HCT116 (cell line): ENCODE measurements at regions not wholly inside any gene's neighbourhood (a gene's known extent, or its start where the extent isn't known, plus 50 kb on each side); places are given as distances from the start of the nearest gene placed in this dataset.

ENCODE experiments used
- ATAC-seq: fragments of 200-7000 bp; cut with Tn5 transposase; 2 replicates; pipeline ENCODE4 v1.9.1; 2020; ENCODE audit warnings: mild to moderate bottlenecking, moderate library complexity
- BruUV-seq: library from RNA; stranded (reverse); fragments of 400-500 nt; replicated peaks from 2 replicates; lab custom pipeline; 2021; lab: Mats Ljungman, UMichigan
- CTCF ChIA-PET: fragments of 300-600 bp; sonication (Branson Sonifier 250); formaldehyde crosslinking; loops from one replicate; lab custom pipeline; 2021; ENCODE audit warnings: antibody characterized with exemption; lab: Charles Lee
- POLR2A ChIA-PET: fragments of 300-600, 350-600 bp; sonication (Branson Sonifier 250); formaldehyde crosslinking; loops from one replicate; lab custom pipeline; 2021; ENCODE audit warnings: antibody characterized with exemption; lab: Charles Lee
- RAD21 ChIA-PET, 2 experiments: fragments of 300-600 bp; sonication (Branson Sonifier 250); formaldehyde crosslinking; loops; one replicate each; lab custom pipeline; 2023; ENCODE audit warnings: low total read pairs in 2 of 2; ENCODE audit not compliant: uncharacterized antibody in 2 of 2, unreplicated experiment in 2 of 2, low non-redundant PET in 1 of 2; lab: Charles Lee
- DNase-seq: peaks from one replicate; pipeline ENCODE4 v3.0.0-alpha.2; 2010; ENCODE audit warnings: low read depth, low spot score
- H2AFZ ChIP-seq: fragments of 200-600 bp; shearing (Covaris generic), sonication (generic); 2 replicates; pipeline ENCODE4 v1.6.1; 2017; ENCODE audit warnings: low read depth, mixed run types, mixed read lengths, antibody characterized with exemption, low read length; ENCODE audit not compliant: poor library complexity, severe bottlenecking
- H3K27ac ChIP-seq: 2 replicates; pipeline ENCODE4 v1.5.1; 2012; ENCODE audit warnings: low read depth, low read length
- H3K27me3 ChIP-seq: fragments of 200-600 bp; sonication (generic); 2 replicates; pipeline ENCODE4 v1.6.1; 2016; ENCODE audit warnings: mixed run types, low read length, mixed read lengths; ENCODE audit not compliant: insufficient read depth
- H3K36me3 ChIP-seq, 2 experiments: fragments of 200-500 bp in 1 of 2; fragments of 200-600 bp in 1 of 2; sonication (Bioruptor generic) in 1 of 2; sonication (generic) in 1 of 2; 2 replicates each; pipeline versions ENCODE4 v1.5.1 to v1.6.1; 2014 to 2016; ENCODE audit warnings: low read length in 2 of 2, inconsistent platforms in 1 of 2, mixed read lengths in 1 of 2, mixed run types in 1 of 2; ENCODE audit not compliant: insufficient read depth in 2 of 2, control insufficient read depth in 1 of 2
- H3K4me1 ChIP-seq, 2 experiments: fragments of 200-600 bp in 1 of 2; sonication (generic) in 1 of 2; 2 replicates each; pipeline versions ENCODE4 v1.5.1 to v1.6.1; 2012 to 2017; ENCODE audit warnings: low read length in 2 of 2, inconsistent platforms in 1 of 2, mild to moderate bottlenecking in 1 of 2, mixed read lengths in 1 of 2, mixed run types in 1 of 2, moderate library complexity in 1 of 2; ENCODE audit not compliant: insufficient read depth in 2 of 2, control insufficient read depth in 1 of 2
- H3K4me2 ChIP-seq: fragments of 200-600 bp; sonication (generic); 2 replicates; pipeline ENCODE4 v1.6.1; 2017; ENCODE audit warnings: mixed run types, low read length, mixed read lengths
- H3K4me3 ChIP-seq, 2 experiments: fragments of 200-600 bp in 1 of 2; sonication (generic) in 1 of 2; replicated peaks in 1 of 2; 2 replicates each; pipeline ENCODE4 v1.5.1; 2011 to 2016; ENCODE audit warnings: low read length in 2 of 2, control low read depth in 1 of 2, low read depth in 1 of 2, mild to moderate bottlenecking in 1 of 2, mixed read lengths in 1 of 2, mixed run types in 1 of 2
- H3K79me2 ChIP-seq: fragments of 200-600 bp; sonication (generic); 2 replicates; pipeline ENCODE4 v1.6.1; 2017; ENCODE audit warnings: mild to moderate bottlenecking, mixed run types, low read length, moderate library complexity, mixed read lengths; ENCODE audit not compliant: insufficient read depth
- H3K9ac ChIP-seq: fragments of 200-600 bp; sonication (generic); 2 replicates; pipeline ENCODE4 v1.6.1; 2016; ENCODE audit warnings: low read length, mixed read lengths
- H3K9me2 ChIP-seq: fragments of 200-600 bp; sonication (generic), shearing (Covaris generic); 2 replicates; pipeline ENCODE4 v1.6.1; 2017; ENCODE audit warnings: mixed run types, mild to moderate bottlenecking, moderate library complexity; ENCODE audit not compliant: insufficient read depth
- H3K9me3 ChIP-seq, 2 experiments: fragments of 200-500 bp in 1 of 2; fragments of 200-600 bp in 1 of 2; sonication (Bioruptor generic) in 1 of 2; sonication (generic) in 1 of 2; 2 replicates each; pipeline ENCODE4 v1.6.1; 2014 to 2017; ENCODE audit warnings: low read length in 2 of 2, mixed read lengths in 2 of 2, inconsistent platforms in 1 of 2, low read depth in 1 of 2, mild to moderate bottlenecking in 1 of 2, mixed run types in 1 of 2, moderate library complexity in 1 of 2; ENCODE audit not compliant: control insufficient read depth in 1 of 2, insufficient read depth in 1 of 2
- H4K20me1 ChIP-seq: fragments of 200-600 bp; sonication (generic), shearing (Covaris generic); 2 replicates; pipeline ENCODE4 v1.6.1; 2017; ENCODE audit warnings: mixed run types, mild to moderate bottlenecking, moderate library complexity; ENCODE audit not compliant: insufficient read depth
- CEBPB ChIP-seq: IDR thresholded peaks from 2 replicates; pipeline ENCODE4 v1.6.1; 2012; ENCODE audit warnings: low read depth
- EZH2 ChIP-seq: fragments of 200-600 bp; sonication (generic); IDR thresholded peaks from 2 replicates; pipeline ENCODE4 v1.6.1; 2017; ENCODE audit warnings: antibody characterized with exemption, mixed run types
- FOSL1 ChIP-seq: IDR thresholded peaks from 2 replicates; pipeline ENCODE4 v1.6.1; 2012; ENCODE audit warnings: low read depth
- JUND ChIP-seq: IDR thresholded peaks from 2 replicates; pipeline ENCODE4 v1.6.1; 2012
- RAD21 ChIP-seq: IDR thresholded peaks from 2 replicates; pipeline ENCODE4 v1.6.1; 2012; ENCODE audit warnings: low read depth, mild to moderate bottlenecking
- SIN3A ChIP-seq: IDR thresholded peaks from 2 replicates; pipeline ENCODE4 v1.6.1; 2012; ENCODE audit warnings: low read depth
- SP1 ChIP-seq: IDR thresholded peaks from 2 replicates; pipeline ENCODE4 v1.6.1; 2012; ENCODE audit warnings: low read depth
- SRF ChIP-seq: IDR thresholded peaks from 2 replicates; pipeline ENCODE4 v1.6.1; 2012; ENCODE audit warnings: low read depth
- TCF7L2 ChIP-seq: IDR thresholded peaks from 2 replicates; pipeline ENCODE4 v1.7.0; 2011; ENCODE audit warnings: borderline replicate concordance, inconsistent platforms; ENCODE audit not compliant: insufficient read depth, insufficient read length; ENCODE audit errors: extremely low read depth
- ZNF274 ChIP-seq: fragments of 200-500 bp; sonication (Bioruptor generic); IDR thresholded peaks from 2 replicates; pipeline ENCODE4 v1.6.1; 2014; ENCODE audit warnings: mild to moderate bottlenecking, low read depth, low read length, inconsistent platforms
- intact Hi-C: fragments of 100-400 bp; cut with micrococcal nuclease; formaldehyde crosslinking; loops from 2 replicates; pipeline ENCODE4 v1.10.0; 2022
- TF ChIP-seq, protein P1 (sequence below): IDR thresholded peaks from 2 replicates; pipeline ENCODE4 v1.6.1; 2012; ENCODE audit warnings: low read depth
- TF ChIP-seq, protein P2 (sequence below), 3 experiments: fragments of 200-600 bp in 1 of 3; sonication (generic) in 1 of 3; IDR thresholded peaks in 2 of 3; conservative IDR thresholded peaks in 1 of 3; 2 replicates each; pipeline ENCODE4 v1.5.1; 2012 to 2017; ENCODE audit warnings: low read depth in 2 of 3, low read length in 2 of 3, antibody characterized with exemption in 1 of 3, borderline replicate concordance in 1 of 3, control low read depth in 1 of 3, mild to moderate bottlenecking in 1 of 3, mixed read lengths in 1 of 3, mixed run types in 1 of 3, moderate library complexity in 1 of 3; ENCODE audit not compliant: insufficient read depth in 1 of 3

GRCh38 chr21:16974060-16974459 is 538.8 kb upstream of the CXADR start:
- H3K36me3 ChIP-seq, result no peaks in the 10 kb centered on the region
- TF ChIP-seq FOSL1 (no peak), SRF (no peak), SP1 (no peak)
- TF ChIP-seq, protein P1, sequence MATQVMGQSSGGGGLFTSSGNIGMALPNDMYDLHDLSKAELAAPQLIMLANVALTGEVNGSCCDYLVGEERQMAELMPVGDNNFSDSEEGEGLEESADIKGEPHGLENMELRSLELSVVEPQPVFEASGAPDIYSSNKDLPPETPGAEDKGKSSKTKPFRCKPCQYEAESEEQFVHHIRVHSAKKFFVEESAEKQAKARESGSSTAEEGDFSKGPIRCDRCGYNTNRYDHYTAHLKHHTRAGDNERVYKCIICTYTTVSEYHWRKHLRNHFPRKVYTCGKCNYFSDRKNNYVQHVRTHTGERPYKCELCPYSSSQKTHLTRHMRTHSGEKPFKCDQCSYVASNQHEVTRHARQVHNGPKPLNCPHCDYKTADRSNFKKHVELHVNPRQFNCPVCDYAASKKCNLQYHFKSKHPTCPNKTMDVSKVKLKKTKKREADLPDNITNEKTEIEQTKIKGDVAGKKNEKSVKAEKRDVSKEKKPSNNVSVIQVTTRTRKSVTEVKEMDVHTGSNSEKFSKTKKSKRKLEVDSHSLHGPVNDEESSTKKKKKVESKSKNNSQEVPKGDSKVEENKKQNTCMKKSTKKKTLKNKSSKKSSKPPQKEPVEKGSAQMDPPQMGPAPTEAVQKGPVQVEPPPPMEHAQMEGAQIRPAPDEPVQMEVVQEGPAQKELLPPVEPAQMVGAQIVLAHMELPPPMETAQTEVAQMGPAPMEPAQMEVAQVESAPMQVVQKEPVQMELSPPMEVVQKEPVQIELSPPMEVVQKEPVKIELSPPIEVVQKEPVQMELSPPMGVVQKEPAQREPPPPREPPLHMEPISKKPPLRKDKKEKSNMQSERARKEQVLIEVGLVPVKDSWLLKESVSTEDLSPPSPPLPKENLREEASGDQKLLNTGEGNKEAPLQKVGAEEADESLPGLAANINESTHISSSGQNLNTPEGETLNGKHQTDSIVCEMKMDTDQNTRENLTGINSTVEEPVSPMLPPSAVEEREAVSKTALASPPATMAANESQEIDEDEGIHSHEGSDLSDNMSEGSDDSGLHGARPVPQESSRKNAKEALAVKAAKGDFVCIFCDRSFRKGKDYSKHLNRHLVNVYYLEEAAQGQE, result no peak
- no peak for DNase-seq
- no peak overlapping the region for H2AFZ ChIP-seq
- POLR2A ChIA-PET, result no interaction called here
- ATAC-seq, result no peak
- H4K20me1 ChIP-seq, result no peaks in the 10 kb centered on the region
- no peaks in the 10 kb centered on the region for H3K4me1 ChIP-seq
- no peak overlapping the region for H3K27ac ChIP-seq
- intact Hi-C loops, result no loop called here
- H3K27me3 ChIP-seq, result no peaks in the 10 kb centered on the region
- RAD21 ChIA-PET, result no interaction called here
- no peaks in the 10 kb centered on the region for H3K79me2 ChIP-seq
- H3K4me2 ChIP-seq, result no peak overlapping the region
- H3K9me3 ChIP-seq, result peaks cover 11 to 25% of the 10 kb centered on the region in 2 experiments; a peak in 2 of 4 replicates
- CTCF ChIA-PET, result no interaction called here
- no TSS peak for BruUV-seq
- no peaks in the 10 kb centered on the region for H3K9me2 ChIP-seq
- H3K4me3 ChIP-seq, result no peak overlapping the region
- no peak overlapping the region for H3K9ac ChIP-seq

DNA sequence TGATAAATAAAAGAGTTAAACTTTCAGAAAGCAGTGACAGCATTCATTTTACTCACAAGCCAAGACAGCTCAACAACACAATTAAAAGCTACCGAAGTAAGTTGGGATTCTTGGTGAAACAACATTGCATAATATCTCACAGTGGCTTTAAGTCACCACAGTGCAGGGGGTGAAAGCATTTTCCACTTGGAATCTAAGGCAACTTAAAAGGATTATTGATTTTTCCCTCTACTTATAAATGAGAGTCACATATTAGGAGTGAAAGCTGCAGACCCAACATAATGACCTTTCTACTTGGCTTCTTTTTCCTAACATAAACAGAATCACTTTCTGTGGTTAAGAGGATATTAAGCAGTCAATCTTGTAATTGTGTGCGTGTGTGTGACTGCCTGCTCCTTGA is 536.6 kb upstream of the CXADR start:
- Histone ChIP-seq H3K79me2 (no peaks in the 10 kb centered on the region), H3K27me3 (no peaks in the 10 kb centered on the region), H3K27ac (no peak overlapping the region), H3K4me1 (no peaks in the 10 kb centered on the region), H3K36me3 (no peaks in the 10 kb centered on the region), H2AFZ (no peak overlapping the region), H3K4me3 (no peak overlapping the region), H3K9ac (no peak overlapping the region), H3K9me2 (no peaks in the 10 kb centered on the region), H3K9me3 (peaks cover 14 to 32% of the 10 kb centered on the region in 2 experiments; a peak in 2 of 4 replicates), H3K4me2 (no peak overlapping the region), H4K20me1 (no peaks in the 10 kb centered on the region)
- no peak for DNase-seq
- ChIA-PET RAD21 (no interaction called here), POLR2A (no interaction called here), CTCF (no interaction called here)
- BruUV-seq, result no TSS peak
- intact Hi-C loops, result no loop called here
- no peak for ATAC-seq
- TF ChIP-seq, protein P2, sequence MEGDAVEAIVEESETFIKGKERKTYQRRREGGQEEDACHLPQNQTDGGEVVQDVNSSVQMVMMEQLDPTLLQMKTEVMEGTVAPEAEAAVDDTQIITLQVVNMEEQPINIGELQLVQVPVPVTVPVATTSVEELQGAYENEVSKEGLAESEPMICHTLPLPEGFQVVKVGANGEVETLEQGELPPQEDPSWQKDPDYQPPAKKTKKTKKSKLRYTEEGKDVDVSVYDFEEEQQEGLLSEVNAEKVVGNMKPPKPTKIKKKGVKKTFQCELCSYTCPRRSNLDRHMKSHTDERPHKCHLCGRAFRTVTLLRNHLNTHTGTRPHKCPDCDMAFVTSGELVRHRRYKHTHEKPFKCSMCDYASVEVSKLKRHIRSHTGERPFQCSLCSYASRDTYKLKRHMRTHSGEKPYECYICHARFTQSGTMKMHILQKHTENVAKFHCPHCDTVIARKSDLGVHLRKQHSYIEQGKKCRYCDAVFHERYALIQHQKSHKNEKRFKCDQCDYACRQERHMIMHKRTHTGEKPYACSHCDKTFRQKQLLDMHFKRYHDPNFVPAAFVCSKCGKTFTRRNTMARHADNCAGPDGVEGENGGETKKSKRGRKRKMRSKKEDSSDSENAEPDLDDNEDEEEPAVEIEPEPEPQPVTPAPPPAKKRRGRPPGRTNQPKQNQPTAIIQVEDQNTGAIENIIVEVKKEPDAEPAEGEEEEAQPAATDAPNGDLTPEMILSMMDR (IDR thresholded peaks at IDR 0.05 in 2 of 3, conservative IDR thresholded peaks at IDR 0.05 in 1 of 3; ENCODE audit: borderline replicate concordance in 1 of 3, insufficient read depth in 1 of 3, low read depth in 2 of 3, low read length in 2 of 3), result no peak
- TF ChIP-seq CEBPB (no peak), TCF7L2 (no peak), JUND (no peak), ZNF274 (no peak), EZH2 (no peak), RAD21 (no peak), SIN3A (no peak)
- TF ChIP-seq, all 23 proteins: peak for 0
